ENCODE measurements at regions not wholly inside any gene's neighbourhood (a gene's known extent, or its start where the extent isn't known, plus 50 kb on each side); places are given as distances from the start of the nearest gene placed in this dataset.

GRCh38 chr12:123077298-123078119 lies 73.4 kb downstream of the PITPNM2 start:
- DNase-seq: no peak

GRCh38 chr12:123076604-123077297 lies 74.1 kb downstream of the PITPNM2 start:
- no peak for DNase-seq

- DNase-seq: peak; percentile 63
Measured at GRCh38 chr12:123075646-123076171, 75.2 kb downstream of the PITPNM2 start.

GRCh38 chr12:123075087-123075645 lies 75.7 kb downstream of the PITPNM2 start:
- no peak for DNase-seq

- DNase-seq: no peak
Measured at GRCh38 chr12:123073962-123074801, 76.7 kb downstream of the PITPNM2 start.

- no peak for DNase-seq
Measured at GRCh38 chr12:123073292-123073691, 77.6 kb downstream of the PITPNM2 start.

- no peak for DNase-seq
Measured at GRCh38 chr12:123071857-123072256, 79.0 kb downstream of the PITPNM2 start.

- no peak for DNase-seq
Measured at GRCh38 chr12:123071099-123071800, 79.6 kb downstream of the PITPNM2 start.

GRCh38 chr12:123070267-123071081 lies 80.4 kb downstream of the PITPNM2 start:
- DNase-seq: no peak

- no peak for DNase-seq
Measured at GRCh38 chr12:123069436-123070266, 81.2 kb downstream of the PITPNM2 start.

GRCh38 chr12:123067654-123068053 lies 83.2 kb downstream of the PITPNM2 start:
- DNase-seq: no peak

GRCh38 chr12:123066384-123066710 lies 84.5 kb downstream of the PITPNM2 start:
- DNase-seq: no peak

GRCh38 chr12:123065676-123066383 lies 85.1 kb downstream of the PITPNM2 start:
- no peak for DNase-seq

- DNase-seq: no peak
Measured at GRCh38 chr12:123064885-123065619, 84.6 kb downstream of the ARL6IP4 start.

- DNase-seq: no peak
Measured at GRCh38 chr12:123064366-123064765, 83.9 kb downstream of the ARL6IP4 start.

- DNase-seq: no peak
Measured at GRCh38 chr12:123063535-123063934, 83.1 kb downstream of the ARL6IP4 start.

GRCh38 chr12:123062681-123063486 lies 82.4 kb downstream of the ARL6IP4 start:
- DNase-seq: no peak

All from left kidney (tissue), 1 donor.